Naive thymus-derived CD4-positive, alpha-beta T cell (primary cell): ENCODE measurements at regions not wholly inside any gene's neighbourhood (a gene's known extent, or its start where the extent isn't known, plus 50 kb on each side); places are given as distances from the start of the nearest gene placed in this dataset.
"Not testable (repeated sequence)": the region's sequence is repeated elsewhere in the genome, so short reads cannot be mapped to it uniquely, and the experiment has no call there.

Experiments used
- ATAC-seq: fragments of 150-1000 bp; cut with Tn5 transposase; 2 replicates; pipeline ENCODE4 v1.10.0; 2021; ENCODE audit warnings: mild to moderate bottlenecking, moderate library complexity
- CTCF ChIA-PET: fragments of 350-600 bp; sonication (Branson Sonifier 250); formaldehyde crosslinking; loops from one replicate; lab custom pipeline; 2021; ENCODE audit warnings: antibody characterized with exemption; lab: Charles Lee
- POLR2A ChIA-PET: fragments of 350-600 bp; sonication (Branson Sonifier 250); formaldehyde crosslinking; loops from one replicate; lab custom pipeline; 2021; ENCODE audit warnings: antibody characterized with exemption, inconsistent platforms; lab: Charles Lee
- DNase-seq, 9 donors: peaks; one replicate each; pipeline versions ENCODE4 v3.0.0 to v3.0.0-alpha.2; 2020 to 2022; ENCODE audit warnings: mixed read lengths in 1 of 9
- H3K27ac ChIP-seq: one replicate; pipeline ENCODE4 v1.7.0; 2013; ENCODE audit warnings: mild to moderate bottlenecking, low read depth, low read length, moderate library complexity
- H3K27me3 ChIP-seq, 2 donors: one replicate each; pipeline ENCODE4 v1.7.0; 2013; ENCODE audit warnings: low read length in 2 of 2, mild to moderate bottlenecking in 2 of 2, moderate library complexity in 2 of 2; ENCODE audit not compliant: control insufficient read depth in 2 of 2, insufficient read depth in 2 of 2
- H3K36me3 ChIP-seq, 3 experiments: 1 replicate in 2 of 3; 2 replicates in 1 of 3; pipeline ENCODE4 v1.7.0; 2013; ENCODE audit warnings: low read length in 3 of 3, mild to moderate bottlenecking in 3 of 3, moderate library complexity in 1 of 3; ENCODE audit not compliant: insufficient read depth in 3 of 3, control insufficient read depth in 2 of 3
- H3K4me1 ChIP-seq, 2 donors: one replicate each; pipeline ENCODE4 v1.7.0; 2013; ENCODE audit warnings: low read length in 2 of 2, mild to moderate bottlenecking in 2 of 2, moderate library complexity in 1 of 2; ENCODE audit not compliant: control insufficient read depth in 2 of 2, insufficient read depth in 2 of 2
- H3K4me3 ChIP-seq: 2 replicates; pipeline ENCODE4 v1.7.0; 2013; ENCODE audit warnings: mild to moderate bottlenecking, low read length
- H3K9me3 ChIP-seq, 3 experiments: 1 replicate in 2 of 3; 2 replicates in 1 of 3; pipeline ENCODE4 v1.7.0; 2013; ENCODE audit warnings: low read length in 3 of 3; ENCODE audit not compliant: control insufficient read depth in 2 of 3
- H3K27ac Mint-ChIP-seq, 9 donors: one replicate each; pipeline ENCODE4 v1.8.0; 2020 to 2022; ENCODE audit warnings: mixed read lengths in 9 of 9, mild to moderate bottlenecking in 8 of 9, moderate library complexity in 5 of 9, inconsistent platforms in 2 of 9
- H3K27me3 Mint-ChIP-seq, 5 donors: one replicate each; pipeline ENCODE4 v1.8.0; 2021 to 2022; ENCODE audit warnings: mixed read lengths in 5 of 5, mild to moderate bottlenecking in 1 of 5
- H3K36me3 Mint-ChIP-seq, 5 donors: one replicate each; pipeline ENCODE4 v1.8.0; 2020 to 2022; ENCODE audit warnings: mixed read lengths in 5 of 5, mild to moderate bottlenecking in 3 of 5, inconsistent platforms in 1 of 5
- H3K4me1 Mint-ChIP-seq, 7 donors: one replicate each; pipeline ENCODE4 v1.8.0; 2020 to 2022; ENCODE audit warnings: mixed read lengths in 7 of 7, mild to moderate bottlenecking in 3 of 7, inconsistent platforms in 1 of 7
- H3K4me3 Mint-ChIP-seq, 10 donors: one replicate each; pipeline ENCODE4 v1.8.0; 2020 to 2022; ENCODE audit warnings: mild to moderate bottlenecking in 10 of 10, mixed read lengths in 10 of 10, moderate library complexity in 6 of 10, inconsistent platforms in 2 of 10
- H3K9me3 Mint-ChIP-seq, 11 donors: one replicate each; pipeline ENCODE4 v1.8.0; 2020 to 2022; ENCODE audit warnings: mixed read lengths in 11 of 11, mild to moderate bottlenecking in 4 of 11, inconsistent platforms in 1 of 11, moderate library complexity in 1 of 11
- intact Hi-C, 2 donors: fragments of 100-400 bp; cut with micrococcal nuclease; formaldehyde crosslinking; loops; one replicate each; pipeline ENCODE4 v1.15.1; 2023

GRCh38 chr12:104878858-104879257 lies 79.2 kb downstream of the SLC41A2 start:
- H3K36me3 ChIP-seq, H3K4me3 Mint-ChIP-seq, H3K36me3 Mint-ChIP-seq, H3K4me3 ChIP-seq, CTCF ChIA-PET, H3K4me1 Mint-ChIP-seq, H3K4me1 ChIP-seq, H3K27ac Mint-ChIP-seq, H3K9me3 Mint-ChIP-seq, DNase-seq, POLR2A ChIA-PET, H3K27me3 ChIP-seq, ATAC-seq, H3K27ac ChIP-seq, H3K9me3 ChIP-seq: not testable (repeated sequence)
- intact Hi-C loops, result loop anchor here (5.0 to 10.0 kb wide), 3 partner anchors 78 to 674 kb away; partner anchors contain the start of gene SLC41A2 (in 1 of the 2)
- H3K27me3 Mint-ChIP-seq, result peaks cover 0 to 12% (median 6%) of the 10 kb centered on the region in 5 donors

- no peak overlapping the region for H3K27ac ChIP-seq
- ChIA-PET CTCF (interaction anchor here (0.6 to 3.6 kb wide), 3 partner anchors 8 to 495 kb away, joined by 3 to 25 read pairs (median 4); no protein-coding TSS in a partner anchor), POLR2A (no interaction called here)
- H3K36me3 Mint-ChIP-seq, result peaks cover 0 to 5% (median 0%) of the 10 kb centered on the region in 5 donors
- H3K4me1 ChIP-seq, result no peaks in the 10 kb centered on the region
- H3K36me3 ChIP-seq, result no peaks in the 10 kb centered on the region
- peaks cover 0 to 5% (median 0%) of the 10 kb centered on the region in 11 donors for H3K9me3 Mint-ChIP-seq
- H3K9me3 ChIP-seq, result no peaks in the 10 kb centered on the region
- DNase-seq (peak in 7 of 9 donors; percentile 5 to 52 (median 29)), ATAC-seq (peak; percentile 56)
- H3K4me3 Mint-ChIP-seq, result no peak overlapping the region
- no peak overlapping the region for H3K4me3 ChIP-seq
- peaks cover 0 to 9% (median 0%) of the 10 kb centered on the region in 7 donors for H3K4me1 Mint-ChIP-seq
- intact Hi-C loops, result loop anchor here (1.0 to 10.0 kb wide), 9 partner anchors 80 to 676 kb away; partner anchors contain the start of genes CHST11 (in 1 of the 2), SLC41A2 (in 1 of the 2) and TXNRD1 (in 1 of the 2)
- no peak overlapping the region for H3K27ac Mint-ChIP-seq
- H3K27me3 ChIP-seq, result no peaks in the 10 kb centered on the region
- peaks cover 0 to 12% (median 0%) of the 10 kb centered on the region in 5 donors for H3K27me3 Mint-ChIP-seq
Observed at GRCh38 chr12:104877103-104877705, 80.9 kb downstream of the SLC41A2 start.

DNA sequence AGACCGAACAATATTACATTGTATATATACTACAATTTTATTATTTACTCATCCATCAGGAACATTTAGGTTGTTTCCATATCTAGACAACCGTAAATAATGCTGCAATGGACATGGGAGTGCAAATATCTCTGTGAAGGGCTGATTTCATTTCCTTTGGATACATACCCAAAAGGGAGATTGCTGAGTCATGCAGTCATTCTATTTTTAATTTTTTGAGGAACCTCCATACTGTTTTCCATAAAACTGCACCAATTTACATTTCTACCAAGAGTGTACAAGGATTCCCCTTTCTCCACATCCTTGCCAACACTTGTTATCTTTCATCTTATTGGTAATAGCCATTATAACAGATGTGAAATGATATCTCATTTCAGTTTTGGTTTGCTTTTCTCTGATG lies 84.7 kb downstream of the SLC41A2 start:
- Histone ChIP-seq H3K9me3 (no peaks in the 10 kb centered on the region), H3K27me3 (no peaks in the 10 kb centered on the region), H3K27ac (no peak overlapping the region), H3K4me3 (no peak overlapping the region), H3K36me3 (no peaks in the 10 kb centered on the region), H3K4me1 (no peaks in the 10 kb centered on the region)
- ChIA-PET CTCF (interaction anchor here (1.4 kb wide), 1 partner anchor 491 kb away, joined by 5 read pairs; no protein-coding TSS in a partner anchor), POLR2A (no interaction called here)
- DNase-seq, result no peak
- H3K4me3 Mint-ChIP-seq, result no peak overlapping the region
- intact Hi-C loops, result loop anchor here in 1 of 2 donors (10.0 kb wide), 1 partner anchor 669 kb away; no protein-coding TSS in a partner anchor
- no peak overlapping the region for H3K27ac Mint-ChIP-seq
- peaks cover 0 to 3% (median 0%) of the 10 kb centered on the region in 11 donors for H3K9me3 Mint-ChIP-seq
- peaks cover 0 to 9% (median 0%) of the 10 kb centered on the region in 7 donors for H3K4me1 Mint-ChIP-seq
- peaks cover 0 to 5% (median 0%) of the 10 kb centered on the region in 5 donors for H3K36me3 Mint-ChIP-seq
- peaks cover 0 to 13% (median 10%) of the 10 kb centered on the region in 5 donors for H3K27me3 Mint-ChIP-seq
- ATAC-seq, result no peak

- Mint-ChIP-seq H3K36me3 (peaks cover 0 to 5% (median 0%) of the 10 kb centered on the region in 5 donors), H3K4me3 (no peak overlapping the region), H3K27me3 (peaks cover 0 to 14% (median 12%) of the 10 kb centered on the region in 5 donors), H3K9me3 (peaks cover 0 to 3% (median 0%) of the 10 kb centered on the region in 11 donors), H3K4me1 (peaks cover 0 to 11% (median 0%) of the 10 kb centered on the region in 7 donors), H3K27ac (no peak overlapping the region)
- Histone ChIP-seq H3K36me3 (no peaks in the 10 kb centered on the region), H3K27ac (no peak overlapping the region), H3K4me1 (no peaks in the 10 kb centered on the region), H3K27me3 (no peaks in the 10 kb centered on the region), H3K4me3 (no peak overlapping the region), H3K9me3 (no peaks in the 10 kb centered on the region)
- ChIA-PET POLR2A (no interaction called here), CTCF (interaction anchor here (2.5 kb wide), 1 partner anchor 489 kb away, joined by 7 read pairs; no protein-coding TSS in a partner anchor)
- ATAC-seq (no peak), DNase-seq (no peak)
- intact Hi-C loops, result loop anchor here in 1 of 2 donors (10.0 kb wide), 1 partner anchor 666 kb away; no protein-coding TSS in a partner anchor
Observed at GRCh38 chr12:104870797-104871196, 87.3 kb downstream of the SLC41A2 start.

DNA sequence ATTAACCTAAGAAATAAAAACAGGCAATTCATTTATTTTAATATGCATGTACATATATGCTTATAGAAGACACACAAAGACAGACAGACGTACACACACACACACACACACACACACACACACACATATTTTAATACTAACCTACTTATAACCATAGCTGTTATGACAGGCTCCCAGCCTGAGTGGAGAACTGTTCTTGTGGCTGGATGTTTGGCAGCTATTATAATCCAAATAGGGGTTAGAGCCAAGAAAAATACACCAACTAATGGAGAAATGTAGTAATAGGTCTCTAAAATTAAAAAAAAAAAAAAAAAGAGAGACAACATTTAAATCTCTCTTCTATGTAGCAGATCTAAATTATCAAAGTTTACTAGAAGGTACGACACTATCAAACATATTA lies 91.8 kb downstream of the SLC41A2 start:
- H3K27me3 Mint-ChIP-seq, result peaks cover 0 to 14% (median 12%) of the 10 kb centered on the region in 5 donors

DNA sequence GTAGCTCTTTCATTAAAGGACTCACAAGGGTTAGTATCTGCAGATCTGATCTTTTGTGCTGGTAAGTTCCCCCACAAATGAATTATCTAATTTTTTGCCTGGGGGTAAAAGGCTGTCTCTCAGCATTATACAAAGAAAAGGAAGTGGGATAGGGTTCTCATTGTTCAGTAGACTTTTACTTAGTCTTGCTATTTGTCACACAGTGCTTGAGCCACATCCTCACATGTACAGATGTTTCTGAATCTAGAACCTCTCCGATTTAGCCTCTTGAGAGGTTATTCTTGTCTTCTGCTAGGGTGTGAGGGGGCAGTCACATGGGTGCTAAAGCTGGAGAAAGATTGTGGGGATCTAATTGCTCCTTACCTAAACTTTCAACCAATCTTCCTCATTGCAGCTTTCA lies 93.0 kb downstream of the SLC41A2 start:
- Histone ChIP-seq H3K27me3 (no peaks in the 10 kb centered on the region), H3K9me3 (no peaks in the 10 kb centered on the region), H3K4me1 (no peaks in the 10 kb centered on the region), H3K27ac (no peak overlapping the region), H3K36me3 (no peaks in the 10 kb centered on the region), H3K4me3 (no peak overlapping the region)
- no peaks in the 10 kb centered on the region for H3K9me3 Mint-ChIP-seq
- DNase-seq (no peak), ATAC-seq (peak; percentile 29)
- H3K36me3 Mint-ChIP-seq, result no peaks in the 10 kb centered on the region
- peaks cover 0 to 12% (median 10%) of the 10 kb centered on the region in 5 donors for H3K27me3 Mint-ChIP-seq
- H3K4me1 Mint-ChIP-seq, result peaks cover 0 to 12% (median 8%) of the 10 kb centered on the region in 7 donors
- POLR2A ChIA-PET, result no interaction called here
- H3K27ac Mint-ChIP-seq, result no peak overlapping the region
- CTCF ChIA-PET, result interaction anchor here (2.4 kb wide), 1 partner anchor 483 kb away, joined by 11 read pairs; no protein-coding TSS in a partner anchor
- intact Hi-C loops, result no loop called here
- no peak overlapping the region for H3K4me3 Mint-ChIP-seq

More for the DNA sequence above, 91.8 kb downstream of the SLC41A2 start:
- no peak for ATAC-seq
- no peaks in the 10 kb centered on the region for H3K36me3 Mint-ChIP-seq
- H3K9me3 Mint-ChIP-seq, result no peaks in the 10 kb centered on the region
- POLR2A ChIA-PET, result interaction anchor here (0.7 kb wide), 1 partner anchor 655 kb away, joined by 4 read pairs; no protein-coding TSS in a partner anchor
- H3K4me3 Mint-ChIP-seq, result no peak overlapping the region
- H3K36me3 ChIP-seq, result no peaks in the 10 kb centered on the region
- no peaks in the 10 kb centered on the region for H3K27me3 ChIP-seq
- H3K9me3 ChIP-seq, result no peaks in the 10 kb centered on the region
- no peak for DNase-seq
- intact Hi-C loops, result no loop called here
- no peaks in the 10 kb centered on the region for H3K4me1 ChIP-seq
- peaks cover 0 to 12% (median 8%) of the 10 kb centered on the region in 7 donors for H3K4me1 Mint-ChIP-seq
- CTCF ChIA-PET, result interaction anchor here (0.6 kb wide), 1 partner anchor 21 kb away, joined by 3 read pairs; no protein-coding TSS in a partner anchor
- H3K27ac Mint-ChIP-seq, result no peak overlapping the region
- H3K4me3 ChIP-seq, result no peak overlapping the region
- H3K27ac ChIP-seq, result no peak overlapping the region
